ENCODE measurements at regions not wholly inside any gene's neighbourhood (a gene's known extent, or its start where the extent isn't known, plus 50 kb on each side); places are given as distances from the start of the nearest gene placed in this dataset.

DNA sequence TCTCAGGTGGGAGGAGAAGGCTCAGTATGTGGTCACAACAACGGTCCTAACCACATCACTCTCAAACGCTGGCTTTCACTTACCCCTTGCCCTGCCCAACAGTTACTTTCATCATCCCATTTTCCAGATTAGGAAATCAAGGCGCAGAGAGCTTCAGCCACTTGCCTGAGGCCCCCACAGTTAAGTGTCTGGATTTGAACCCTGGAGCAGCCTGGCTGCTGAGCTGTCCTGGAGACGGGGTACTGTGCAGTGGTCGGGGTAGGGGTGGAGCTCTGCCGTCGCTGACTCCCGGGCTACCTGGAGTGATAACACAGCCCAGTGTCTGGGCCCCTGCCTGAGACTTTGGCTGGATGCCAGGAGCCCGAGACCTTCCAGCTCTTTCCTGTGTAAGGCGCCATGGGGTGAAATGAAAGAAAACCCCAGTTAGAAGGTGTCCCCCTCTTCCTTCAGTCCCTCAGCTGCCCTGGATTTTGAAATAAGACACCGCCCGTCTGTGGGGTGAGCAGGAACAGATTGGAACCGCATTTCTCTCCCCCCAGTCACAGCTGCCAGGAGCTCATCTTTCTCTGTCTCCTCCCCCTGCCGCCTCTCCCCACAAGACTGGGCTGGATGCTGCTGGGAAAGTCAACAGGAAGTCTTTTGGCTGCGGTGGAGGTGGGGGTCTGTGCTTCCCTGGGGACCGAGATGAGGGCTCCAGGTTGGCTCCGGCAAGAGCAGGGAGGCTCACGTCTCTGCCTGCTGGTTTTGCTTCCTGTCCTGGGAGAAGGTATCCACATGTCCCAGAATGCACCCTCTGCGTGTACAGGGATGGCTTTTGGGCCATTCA, 280.2 kb downstream of the SEC14L1 start:
- peak; percentile 42 to 64 (median 52) for DNase-seq

- DNase-seq, result no peak
Observed at GRCh38 chr17:77421630-77421972, 280.8 kb downstream of the SEC14L1 start.

GRCh38 chr17:77422104-77422747, 281.5 kb downstream of the SEC14L1 start:
- no peak for DNase-seq

DNA sequence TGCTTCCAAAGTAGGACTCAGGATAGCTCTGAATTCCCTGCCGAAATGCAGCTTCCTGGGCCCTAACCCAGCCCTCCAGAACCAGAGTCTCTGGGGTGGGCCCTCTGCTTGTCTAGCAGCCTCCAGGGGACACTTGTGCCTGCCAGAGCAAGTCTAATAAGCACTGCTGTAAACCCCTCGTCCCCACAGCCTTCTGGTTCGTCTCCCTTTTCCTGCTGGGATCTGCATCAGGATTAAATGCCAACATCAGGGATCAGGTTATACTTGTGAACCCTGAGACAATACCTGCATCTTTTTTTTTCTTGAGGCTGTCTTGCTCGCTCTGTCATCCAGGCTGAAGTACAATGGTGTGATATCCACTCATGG, 282.0 kb downstream of the SEC14L1 start:
- DNase-seq, result no peak

DNA sequence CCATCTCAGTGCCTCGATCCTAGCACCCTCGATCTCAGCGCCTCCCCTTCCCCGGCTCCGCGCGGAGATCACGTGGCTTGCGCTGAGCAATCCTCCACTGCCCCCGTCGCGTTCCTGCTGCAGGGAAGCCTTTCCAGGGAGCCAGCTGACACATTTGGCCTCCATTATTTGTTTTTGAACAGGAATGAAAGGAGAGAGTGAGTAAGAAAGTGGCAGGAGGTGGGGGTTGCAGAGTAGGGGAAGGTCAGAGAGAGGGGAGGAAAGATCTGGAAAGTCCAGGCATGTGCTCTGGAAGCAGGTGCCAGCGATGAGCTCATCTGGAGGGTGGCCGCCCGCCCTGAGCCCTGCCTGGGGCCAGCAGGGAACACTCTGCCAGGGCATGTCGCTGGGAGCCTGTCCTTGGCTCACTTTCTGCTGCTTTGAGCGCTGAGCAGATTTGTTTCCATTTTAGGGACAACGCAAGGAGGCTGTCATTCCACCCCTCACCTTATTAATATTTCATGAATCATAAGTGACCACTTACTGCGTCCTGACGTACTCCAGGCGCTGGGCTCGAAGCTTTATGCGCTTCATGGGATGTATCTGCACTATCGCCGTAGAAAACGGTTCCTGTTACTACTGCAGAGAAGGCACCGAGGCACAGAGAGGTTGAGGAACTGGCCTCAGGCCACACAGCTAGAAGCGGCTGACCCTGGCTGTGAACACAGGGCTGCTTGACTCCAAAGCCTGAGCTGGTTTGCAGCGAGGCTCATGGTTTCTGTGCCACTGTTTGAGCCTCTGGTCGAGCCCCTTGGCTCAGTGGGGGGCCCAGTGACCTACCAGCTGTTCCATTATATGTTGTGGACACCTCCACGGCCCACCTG, 283.1 kb downstream of the SEC14L1 start:
- DNase-seq, result no peak

- DNase-seq, result no peak
Observed at GRCh38 chr17:77424585-77425344, 284.0 kb downstream of the SEC14L1 start.

GRCh38 chr17:77425348-77425747, 284.6 kb downstream of the SEC14L1 start:
- DNase-seq, result no peak

GRCh38 chr17:77425791-77426641, 285.2 kb downstream of the SEC14L1 start:
- no peak for DNase-seq

DNA sequence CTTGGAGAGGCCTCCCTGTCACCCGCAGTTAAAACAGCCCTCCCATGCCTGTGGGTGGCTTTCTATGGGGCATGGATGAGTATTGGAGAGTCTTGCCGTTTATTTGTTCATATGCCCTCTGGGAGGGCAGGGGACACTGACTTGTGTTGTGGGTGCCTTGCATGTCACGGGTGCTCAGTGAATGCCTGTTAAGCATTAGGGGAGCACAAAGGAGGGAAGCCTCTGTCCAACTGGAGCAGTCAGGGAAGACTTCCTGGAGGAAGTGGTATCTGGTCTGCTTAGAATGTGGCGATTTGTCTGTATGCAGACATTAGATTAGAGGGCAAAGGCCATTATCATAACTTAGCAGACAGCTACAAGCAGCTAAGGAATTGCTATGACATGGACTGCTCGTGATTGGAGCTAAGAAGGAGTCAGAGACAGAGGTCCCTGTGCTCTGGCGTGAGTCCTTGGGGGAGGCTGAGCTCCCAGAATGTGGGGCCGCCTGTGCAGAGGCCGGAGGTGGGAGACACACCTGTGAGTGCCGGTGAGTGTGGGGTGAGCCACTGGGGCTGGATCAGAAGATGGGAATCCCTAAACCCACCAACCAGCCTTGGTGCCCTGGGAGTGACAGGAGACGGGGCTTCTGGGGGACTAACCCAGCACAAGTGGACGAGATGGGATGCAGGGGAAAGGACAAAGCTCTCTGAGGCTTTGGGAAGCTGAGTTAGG, 286.1 kb downstream of the SEC14L1 start:
- DNase-seq, result no peak

- DNase-seq, result no peak
Observed at GRCh38 chr17:77427391-77427991, 286.7 kb downstream of the SEC14L1 start.

GRCh38 chr17:77428020-77428748, 287.4 kb downstream of the SEC14L1 start:
- DNase-seq, result no peak

- no peak for DNase-seq
Observed at GRCh38 chr17:77428749-77429368, 288.1 kb downstream of the SEC14L1 start.

GRCh38 chr17:77429369-77429968, 288.7 kb downstream of the SEC14L1 start:
- no peak for DNase-seq

GRCh38 chr17:77429969-77430752, 289.4 kb downstream of the SEC14L1 start:
- peak; percentile 61 to 82 (median 72) for DNase-seq

GRCh38 chr17:77432034-77432661, 291.4 kb downstream of the SEC14L1 start:
- DNase-seq, result no peak

GRCh38 chr17:77432742-77433141, 292.0 kb downstream of the SEC14L1 start:
- DNase-seq, result no peak

DNA sequence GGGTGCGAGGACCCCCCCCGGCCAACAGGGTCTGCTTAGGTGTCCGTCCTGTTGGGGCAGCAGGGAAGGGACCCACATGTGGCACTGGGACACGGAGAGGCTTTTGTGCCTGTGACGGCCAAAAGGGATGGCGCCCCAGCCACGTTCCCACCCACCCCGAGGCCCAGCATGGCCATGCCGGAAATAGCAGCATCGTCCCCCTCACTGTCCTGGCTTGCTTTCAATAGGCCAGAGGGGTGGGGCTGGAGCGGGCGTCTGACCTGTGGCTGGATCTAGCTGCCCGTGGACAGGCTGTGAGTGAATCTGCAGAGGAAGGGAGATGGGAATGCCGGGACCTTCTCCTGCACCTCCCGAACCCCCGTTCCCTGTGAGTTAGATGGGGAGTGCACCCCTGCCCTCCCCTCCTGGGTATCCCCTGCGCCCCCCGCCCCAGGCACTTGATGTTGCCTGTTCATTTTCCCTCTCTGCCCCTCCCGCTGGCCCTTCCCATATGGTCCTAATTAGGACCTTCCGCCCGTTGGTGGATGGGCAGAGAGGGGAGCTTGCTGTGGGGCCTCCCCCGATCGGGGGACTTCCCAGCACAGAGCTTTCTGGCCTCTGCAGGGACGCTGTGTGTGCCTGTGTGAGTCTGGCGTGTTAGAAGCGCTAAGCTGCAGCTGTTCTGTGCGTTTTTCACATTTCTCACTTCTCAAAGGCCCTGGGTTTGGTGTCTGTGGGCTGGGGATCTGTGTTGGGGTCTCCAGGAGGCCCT, 292.8 kb downstream of the SEC14L1 start:
- peak in 1 of 5 donors; percentile 30 for DNase-seq
